PC-3 (cell line): ENCODE measurements at regions not wholly inside any gene's neighbourhood (a gene's known extent, or its start where the extent isn't known, plus 50 kb on each side); places are given as distances from the start of the nearest gene placed in this dataset.

Experiments
- CTCF ChIP-seq: fragments of 300-600 bp; sonication (generic); conservative IDR thresholded peaks from 2 replicates; pipeline ENCODE4 v1.5.1; 2017; ENCODE audit warnings: antibody characterized with exemption, low read depth, mild to moderate bottlenecking, low read length
- EZH2 ChIP-seq: fragments of 300-600 bp; sonication (generic); IDR thresholded peaks from one replicate; pipeline ENCODE4 v1.6.1; 2017; ENCODE audit warnings: antibody characterized with exemption, mild to moderate bottlenecking, low read length; ENCODE audit not compliant: unreplicated experiment
- EZH2phosphoT487 ChIP-seq: fragments of 300-600 bp; sonication (generic); IDR thresholded peaks from 2 replicates; pipeline ENCODE4 v1.6.1; 2018; ENCODE audit warnings: mild to moderate bottlenecking, antibody characterized with exemption, low read length, borderline replicate concordance

GRCh38 chr1:245074232-245074747 is 80.5 kb upstream of the KIF26B start:
- TF ChIP-seq CTCF (no peak), EZH2 (no peak), EZH2phosphoT487 (no peak)
